Right atrium auricular region (tissue), 2 donors: ENCODE measurements at regions not wholly inside any gene's neighbourhood (a gene's known extent, or its start where the extent isn't known, plus 50 kb on each side); places are given as distances from the start of the nearest gene placed in this dataset.

Source experiments
- DNase-seq: peaks from one replicate; pipeline ENCODE4 v3.0.0-alpha.2; 2019; ENCODE audit warnings: low spot score
- H3K27ac ChIP-seq, 2 donors: fragments of 200-600 bp; sonication (generic); 1 replicate in 1 of 2; 2 replicates in 1 of 2; pipeline ENCODE4 v1.5.1; 2016 to 2019
- H3K27me3 ChIP-seq, 2 donors: fragments of 200-600 bp; sonication (generic); one replicate each; pipeline versions ENCODE4 v1.5.1 to v1.6.0; 2017 to 2019
- H3K36me3 ChIP-seq: fragments of 200-600 bp; sonication (generic); one replicate; pipeline ENCODE4 v1.5.1; 2016
- H3K4me1 ChIP-seq, 2 donors: fragments of 200-600 bp; sonication (generic); one replicate each; pipeline versions ENCODE4 v1.5.1 to v1.6.0; 2017 to 2019
- H3K4me3 ChIP-seq, 2 donors: fragments of 200-600 bp; sonication (generic); 1 replicate in 1 of 2; 2 replicates in 1 of 2; pipeline ENCODE4 v1.5.1; 2017 to 2019; ENCODE audit warnings: mild to moderate bottlenecking in 1 of 2, moderate library complexity in 1 of 2
- H3K9me3 ChIP-seq, 2 donors: fragments of 200-600 bp; sonication (generic); one replicate each; pipeline ENCODE4 v1.5.1; 2019
- TF ChIP-seq, protein P1 (sequence below), 2 donors: fragments of 200-600 bp; sonication (generic); IDR thresholded peaks; one replicate each; pipeline ENCODE4 v1.5.1; 2019; ENCODE audit warnings: antibody characterized with exemption in 2 of 2

DNA sequence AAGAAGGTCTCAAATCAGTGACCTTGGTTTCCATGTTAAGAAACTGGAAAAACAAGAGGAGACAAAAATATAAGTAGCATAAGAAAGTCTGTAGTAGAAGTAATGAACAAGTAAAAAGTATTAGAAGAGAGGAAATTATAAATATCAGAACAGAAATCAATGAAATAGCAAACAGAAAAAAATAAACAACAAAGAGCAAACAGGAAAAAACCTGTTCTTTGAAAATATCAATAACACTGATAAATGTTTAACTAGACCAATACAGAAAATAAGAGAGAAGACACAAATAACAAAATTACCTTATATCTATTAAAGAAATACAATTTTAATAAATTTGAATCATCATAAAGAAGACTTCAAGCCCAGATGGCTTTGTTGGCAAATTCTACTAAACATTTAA is 113.3 kb downstream of the MAIP1 start:
- TF ChIP-seq, protein P1, sequence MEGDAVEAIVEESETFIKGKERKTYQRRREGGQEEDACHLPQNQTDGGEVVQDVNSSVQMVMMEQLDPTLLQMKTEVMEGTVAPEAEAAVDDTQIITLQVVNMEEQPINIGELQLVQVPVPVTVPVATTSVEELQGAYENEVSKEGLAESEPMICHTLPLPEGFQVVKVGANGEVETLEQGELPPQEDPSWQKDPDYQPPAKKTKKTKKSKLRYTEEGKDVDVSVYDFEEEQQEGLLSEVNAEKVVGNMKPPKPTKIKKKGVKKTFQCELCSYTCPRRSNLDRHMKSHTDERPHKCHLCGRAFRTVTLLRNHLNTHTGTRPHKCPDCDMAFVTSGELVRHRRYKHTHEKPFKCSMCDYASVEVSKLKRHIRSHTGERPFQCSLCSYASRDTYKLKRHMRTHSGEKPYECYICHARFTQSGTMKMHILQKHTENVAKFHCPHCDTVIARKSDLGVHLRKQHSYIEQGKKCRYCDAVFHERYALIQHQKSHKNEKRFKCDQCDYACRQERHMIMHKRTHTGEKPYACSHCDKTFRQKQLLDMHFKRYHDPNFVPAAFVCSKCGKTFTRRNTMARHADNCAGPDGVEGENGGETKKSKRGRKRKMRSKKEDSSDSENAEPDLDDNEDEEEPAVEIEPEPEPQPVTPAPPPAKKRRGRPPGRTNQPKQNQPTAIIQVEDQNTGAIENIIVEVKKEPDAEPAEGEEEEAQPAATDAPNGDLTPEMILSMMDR (IDR thresholded peaks at IDR 0.05): no peak
- H3K36me3 ChIP-seq: no peaks in the 10 kb centered on the region

DNA sequence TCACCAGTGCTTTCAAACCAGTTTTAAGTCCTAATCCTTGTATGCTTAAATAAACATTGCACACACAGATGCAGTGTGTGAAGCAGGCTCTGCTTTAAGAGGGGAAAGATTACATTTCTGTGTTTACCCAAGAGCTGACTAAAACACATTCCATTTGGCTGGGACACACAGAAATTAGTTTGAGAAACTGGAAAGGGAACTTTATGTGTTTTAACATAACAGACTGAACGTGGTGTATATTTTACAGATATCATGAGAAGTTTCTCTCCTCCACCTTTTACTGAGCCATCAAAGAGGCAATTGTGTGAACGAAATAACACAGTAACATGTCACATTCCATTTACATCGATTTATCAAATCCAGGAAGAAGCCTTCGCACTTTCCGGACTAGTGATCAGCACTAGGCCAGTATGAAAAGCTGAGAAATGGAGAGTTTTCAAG is 121.8 kb downstream of the MAIP1 start:
- Histone ChIP-seq H3K9me3 (no peaks in the 10 kb centered on the region), H3K27me3 (no peaks in the 10 kb centered on the region), H3K4me3 (no peak overlapping the region), H3K4me1 (peaks cover 0 to 9% of the 10 kb centered on the region in 2 donors), H3K36me3 (no peaks in the 10 kb centered on the region), H3K27ac (no peak overlapping the region)
- TF ChIP-seq, protein P1 (IDR thresholded peaks at IDR 0.05): no peak
- no peak for DNase-seq

More for the DNA sequence above, 113.3 kb downstream of the MAIP1 start:
- no peak for DNase-seq
- Histone ChIP-seq H3K27me3 (no peaks in the 10 kb centered on the region), H3K27ac (no peak overlapping the region), H3K9me3 (peaks cover 0 to 3% of the 10 kb centered on the region in 2 donors), H3K4me3 (no peak overlapping the region), H3K4me1 (no peaks in the 10 kb centered on the region)

DNA sequence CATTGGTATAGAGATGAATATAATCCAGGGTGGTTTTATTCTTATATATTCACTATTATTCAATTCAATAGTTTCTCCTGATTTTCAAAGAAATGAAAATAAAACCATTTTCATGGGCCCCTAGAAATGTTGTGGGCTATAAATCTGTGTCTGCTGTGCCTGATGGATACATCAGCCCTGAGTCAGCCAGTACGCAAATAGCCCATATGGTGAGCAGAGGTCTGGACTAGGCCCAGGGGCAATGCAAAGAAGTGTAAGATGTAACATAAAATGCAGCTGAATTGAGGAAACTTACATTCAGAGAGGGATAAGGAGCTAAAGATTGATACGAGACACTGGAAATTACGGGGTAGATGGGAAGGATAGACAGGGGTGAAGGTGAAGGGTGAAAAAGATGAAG is 122.5 kb downstream of the MAIP1 start:
- Histone ChIP-seq H3K4me3 (no peak overlapping the region), H3K27ac (no peak overlapping the region), H3K27me3 (no peaks in the 10 kb centered on the region), H3K4me1 (peaks cover 0 to 9% of the 10 kb centered on the region in 2 donors), H3K36me3 (no peaks in the 10 kb centered on the region), H3K9me3 (no peaks in the 10 kb centered on the region)
- TF ChIP-seq, protein P1 (IDR thresholded peaks at IDR 0.05): no peak
- no peak for DNase-seq

DNA sequence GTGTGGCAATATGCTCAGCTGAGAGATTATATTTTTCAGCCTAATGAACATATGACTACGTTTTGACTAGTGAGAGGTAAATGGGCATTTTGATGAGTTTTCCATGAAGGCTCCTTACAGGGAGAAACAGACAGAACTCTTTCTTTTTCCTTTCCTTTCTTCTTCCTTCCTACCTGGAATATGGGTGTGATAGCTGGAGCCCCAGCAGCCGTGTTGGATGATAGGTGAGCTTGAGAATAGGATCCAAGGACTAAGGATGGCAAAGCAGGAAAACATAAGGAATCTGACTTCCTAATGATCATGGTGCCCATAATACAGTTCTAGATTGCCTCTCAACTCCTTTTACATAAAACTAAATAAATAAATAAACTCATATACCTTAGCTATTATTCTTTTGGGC is 124.0 kb downstream of the MAIP1 start:
- H3K4me1 ChIP-seq: peaks cover 0 to 9% of the 10 kb centered on the region in 2 donors
- no peak overlapping the region for H3K27ac ChIP-seq
- no peak for DNase-seq
- no peaks in the 10 kb centered on the region for H3K9me3 ChIP-seq
- TF ChIP-seq, protein P1 (IDR thresholded peaks at IDR 0.05): no peak
- H3K36me3 ChIP-seq: no peaks in the 10 kb centered on the region
- no peaks in the 10 kb centered on the region for H3K27me3 ChIP-seq
- no peak overlapping the region for H3K4me3 ChIP-seq

DNA sequence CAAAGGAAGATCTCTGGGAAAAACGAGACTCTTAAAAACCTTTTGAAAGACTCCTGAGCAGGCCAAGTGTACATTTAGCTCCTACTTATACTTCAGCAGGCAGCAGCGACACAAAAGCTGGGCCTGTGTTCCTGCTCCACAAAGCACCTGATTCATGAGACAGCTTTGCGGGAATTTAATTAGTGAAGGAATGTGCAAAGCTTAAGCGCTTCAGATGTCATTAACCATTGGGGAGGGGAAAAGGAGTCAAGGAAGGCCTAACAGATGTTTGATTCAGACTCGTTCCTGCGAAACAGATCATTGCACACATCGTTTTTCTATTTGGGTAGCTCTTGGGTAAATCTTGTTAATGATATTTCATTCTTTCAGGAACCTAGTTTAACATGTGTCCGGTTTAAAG is 125.9 kb downstream of the MAIP1 start:
- TF ChIP-seq, protein P1 (IDR thresholded peaks at IDR 0.05): no peak
- Histone ChIP-seq H3K27ac (no peak overlapping the region), H3K36me3 (no peaks in the 10 kb centered on the region), H3K27me3 (no peaks in the 10 kb centered on the region), H3K9me3 (no peaks in the 10 kb centered on the region), H3K4me3 (no peak overlapping the region), H3K4me1 (peaks cover 0 to 9% of the 10 kb centered on the region in 2 donors)
- DNase-seq: no peak

DNA sequence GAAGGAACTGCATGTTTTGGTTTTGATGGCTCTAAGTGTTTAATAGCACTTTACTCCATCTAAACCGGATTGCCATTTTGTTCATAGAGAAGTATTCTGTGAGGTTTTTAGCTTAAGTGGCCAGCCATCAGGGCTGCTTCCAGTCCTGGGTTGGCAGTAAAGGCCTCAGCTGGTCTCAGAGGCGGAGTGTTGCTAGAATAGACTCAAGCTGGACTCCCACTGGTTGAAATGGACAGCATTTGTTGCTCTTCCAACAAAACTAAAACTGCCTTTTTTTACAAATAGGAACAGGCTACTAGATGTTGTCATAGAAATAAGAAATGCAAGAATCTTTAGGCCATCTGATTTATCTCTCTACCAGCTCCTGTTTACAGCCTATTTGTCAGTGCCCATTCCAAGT is 126.4 kb downstream of the MAIP1 start:
- Histone ChIP-seq H3K9me3 (no peaks in the 10 kb centered on the region), H3K4me1 (peaks cover 0 to 9% of the 10 kb centered on the region in 2 donors), H3K27ac (no peak overlapping the region), H3K36me3 (no peaks in the 10 kb centered on the region), H3K27me3 (no peaks in the 10 kb centered on the region), H3K4me3 (no peak overlapping the region)
- DNase-seq: no peak
- TF ChIP-seq, protein P1 (IDR thresholded peaks at IDR 0.05): no peak
